ENCODE measurements at regions not wholly inside any gene's neighbourhood (a gene's known extent, or its start where the extent isn't known, plus 50 kb on each side); places are given as distances from the start of the nearest gene placed in this dataset.
"Not testable (repeated sequence)": the region's sequence is repeated elsewhere in the genome, so short reads cannot be mapped to it uniquely, and the experiment has no call there.

- DNase-seq = no peak
Observed at GRCh38 chr10:42690449-42691360, 52.3 kb upstream of the ZNF33B start.

GRCh38 chr10:42691361-42692120 lies 53.2 kb upstream of the ZNF33B start:
- peak; percentile 65 for DNase-seq

- DNase-seq = no peak
Observed at GRCh38 chr10:42697926-42698325, 59.6 kb upstream of the ZNF33B start.

- DNase-seq = no peak
Observed at GRCh38 chr10:42707234-42707633, 68.9 kb upstream of the ZNF33B start.

- DNase-seq = not testable (repeated sequence)
Observed at GRCh38 chr10:42719339-42719738, 63.3 kb upstream of the BMS1 start.

- no peak for DNase-seq
Observed at GRCh38 chr10:42722575-42722974, 60.0 kb upstream of the BMS1 start.

- DNase-seq = not testable (repeated sequence)
Observed at GRCh38 chr10:42723549-42723948, 59.0 kb upstream of the BMS1 start.

GRCh38 chr10:42724660-42725059 lies 57.9 kb upstream of the BMS1 start:
- DNase-seq = not testable (repeated sequence)

GRCh38 chr10:42732266-42732665 lies 50.3 kb upstream of the BMS1 start:
- no peak for DNase-seq
